Activated naive CD8-positive, alpha-beta T cell treated with anti-CD3 and anti-CD28 coated beads, Interleukin-2, amount 50 U/mL, for 24 hours (primary cell): ENCODE measurements at regions not wholly inside any gene's neighbourhood (a gene's known extent, or its start where the extent isn't known, plus 50 kb on each side); places are given as distances from the start of the nearest gene placed in this dataset.

Source experiments
- ATAC-seq: fragments of 150-1000 bp; cut with Tn5 transposase; one replicate; pipeline ENCODE4 v1.10.0; 2021
- DNase-seq: peaks from one replicate; pipeline ENCODE4 v3.0.0; 2021
- H3K27ac Mint-ChIP-seq: one replicate; pipeline ENCODE4 v1.8.0; 2021; ENCODE audit warnings: mild to moderate bottlenecking, mixed read lengths
- H3K27me3 Mint-ChIP-seq: one replicate; pipeline ENCODE4 v1.8.0; 2021; ENCODE audit warnings: mixed read lengths
- H3K36me3 Mint-ChIP-seq: one replicate; pipeline ENCODE4 v1.8.0; 2021; ENCODE audit warnings: low read depth, mixed read lengths
- H3K4me1 Mint-ChIP-seq: one replicate; pipeline ENCODE4 v1.8.0; 2021; ENCODE audit warnings: mixed read lengths
- H3K4me3 Mint-ChIP-seq: one replicate; pipeline ENCODE4 v1.8.0; 2021; ENCODE audit warnings: mild to moderate bottlenecking, moderate library complexity, mixed read lengths
- H3K9me3 Mint-ChIP-seq: one replicate; pipeline ENCODE4 v1.8.0; 2021; ENCODE audit warnings: mixed read lengths

DNA sequence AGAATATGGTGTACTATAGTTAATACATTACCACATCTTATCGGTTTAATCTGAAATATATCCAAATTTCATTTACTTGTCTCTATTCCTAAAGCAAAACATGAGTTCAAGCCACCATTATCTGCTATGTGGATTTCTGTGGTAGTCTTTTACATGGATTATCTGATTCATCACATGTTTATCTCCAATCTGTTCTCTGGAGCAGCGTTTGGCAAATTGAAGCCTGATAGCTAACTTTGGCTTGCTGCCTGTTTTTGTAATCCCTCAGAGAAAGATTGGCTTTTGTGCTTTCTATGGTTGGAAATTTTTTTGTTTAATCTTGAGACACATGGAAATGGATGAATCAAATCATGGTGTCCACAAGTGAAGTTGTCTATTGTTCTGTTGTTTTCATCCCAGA is 274.3 kb downstream of the JRKL start:
- ATAC-seq (no peak), DNase-seq (no peak)
- H3K4me3 Mint-ChIP-seq = no peak overlapping the region
- H3K27ac Mint-ChIP-seq = no peak overlapping the region
- no peaks in the 10 kb centered on the region for H3K36me3 Mint-ChIP-seq
- no peaks in the 10 kb centered on the region for H3K9me3 Mint-ChIP-seq
- no peaks in the 10 kb centered on the region for H3K4me1 Mint-ChIP-seq
- H3K27me3 Mint-ChIP-seq = no peaks in the 10 kb centered on the region

GRCh38 chr11:96680211-96681018 is 290.6 kb downstream of the JRKL start:
- Mint-ChIP-seq H3K4me3 (no peak overlapping the region), H3K27ac (no peak overlapping the region), H3K9me3 (peaks cover 8% of the 10 kb centered on the region), H3K4me1 (no peaks in the 10 kb centered on the region), H3K27me3 (no peaks in the 10 kb centered on the region), H3K36me3 (no peaks in the 10 kb centered on the region)
- ATAC-seq (no peak), DNase-seq (no peak)

GRCh38 chr11:96681019-96681716 is 291.4 kb downstream of the JRKL start:
- DNase-seq (no peak), ATAC-seq (no peak)
- no peak overlapping the region for H3K27ac Mint-ChIP-seq
- H3K36me3 Mint-ChIP-seq = no peaks in the 10 kb centered on the region
- no peaks in the 10 kb centered on the region for H3K4me1 Mint-ChIP-seq
- no peaks in the 10 kb centered on the region for H3K27me3 Mint-ChIP-seq
- peaks cover 8% of the 10 kb centered on the region for H3K9me3 Mint-ChIP-seq
- no peak overlapping the region for H3K4me3 Mint-ChIP-seq

DNA sequence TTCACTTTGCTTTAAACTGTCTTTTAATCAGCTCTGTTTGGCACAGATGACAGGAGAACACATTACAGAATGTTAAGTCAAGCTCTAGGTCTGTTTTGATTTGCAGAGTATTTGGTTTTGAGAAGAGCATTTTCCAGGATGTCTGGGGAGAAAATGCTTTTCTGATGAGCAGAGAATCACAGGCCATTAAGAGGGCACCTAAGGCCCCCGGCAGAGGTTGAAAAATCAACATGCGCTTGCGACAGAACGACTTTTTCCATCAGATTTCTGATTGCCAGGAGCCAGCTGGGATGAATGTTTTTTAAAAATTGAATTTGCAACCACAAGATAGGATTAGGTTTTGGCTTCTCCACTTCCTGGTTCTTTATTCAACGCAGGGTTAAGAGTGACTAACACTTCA is 304.5 kb downstream of the JRKL start:
- Mint-ChIP-seq H3K4me3 (no peak overlapping the region), H3K9me3 (no peaks in the 10 kb centered on the region), H3K27ac (no peak overlapping the region), H3K4me1 (no peaks in the 10 kb centered on the region), H3K27me3 (no peaks in the 10 kb centered on the region), H3K36me3 (no peaks in the 10 kb centered on the region)
- DNase-seq (no peak), ATAC-seq (no peak)

DNA sequence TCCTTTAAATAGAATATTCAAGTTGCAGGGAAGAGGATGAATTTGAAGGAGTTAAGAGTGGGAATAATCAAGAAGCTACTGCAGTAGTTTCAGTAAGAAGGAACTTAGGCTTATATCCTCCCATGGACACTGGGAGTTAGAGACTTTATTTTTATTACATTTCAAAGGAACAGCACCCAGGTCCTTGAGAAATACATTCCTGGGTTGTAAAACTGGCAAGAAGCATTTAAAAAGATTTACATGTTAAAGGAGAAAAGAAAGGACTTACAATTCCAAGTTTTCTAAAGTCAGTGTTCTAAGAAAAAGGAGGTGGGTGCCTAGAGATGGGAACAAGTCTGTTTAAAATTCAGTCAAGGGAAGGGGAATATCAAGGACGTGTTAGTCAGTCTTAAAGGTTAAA is 306.9 kb downstream of the JRKL start:
- H3K27ac Mint-ChIP-seq = no peak overlapping the region
- ATAC-seq = no peak
- no peaks in the 10 kb centered on the region for H3K4me1 Mint-ChIP-seq
- DNase-seq = no peak
- no peaks in the 10 kb centered on the region for H3K27me3 Mint-ChIP-seq
- no peaks in the 10 kb centered on the region for H3K9me3 Mint-ChIP-seq
- no peak overlapping the region for H3K4me3 Mint-ChIP-seq
- H3K36me3 Mint-ChIP-seq = no peaks in the 10 kb centered on the region

GRCh38 chr11:96697466-96697865 is 307.7 kb downstream of the JRKL start:
- H3K27me3 Mint-ChIP-seq = no peaks in the 10 kb centered on the region
- H3K4me1 Mint-ChIP-seq = no peaks in the 10 kb centered on the region
- no peaks in the 10 kb centered on the region for H3K36me3 Mint-ChIP-seq
- DNase-seq (no peak), ATAC-seq (no peak)
- no peak overlapping the region for H3K27ac Mint-ChIP-seq
- no peak overlapping the region for H3K4me3 Mint-ChIP-seq
- H3K9me3 Mint-ChIP-seq = no peaks in the 10 kb centered on the region

DNA sequence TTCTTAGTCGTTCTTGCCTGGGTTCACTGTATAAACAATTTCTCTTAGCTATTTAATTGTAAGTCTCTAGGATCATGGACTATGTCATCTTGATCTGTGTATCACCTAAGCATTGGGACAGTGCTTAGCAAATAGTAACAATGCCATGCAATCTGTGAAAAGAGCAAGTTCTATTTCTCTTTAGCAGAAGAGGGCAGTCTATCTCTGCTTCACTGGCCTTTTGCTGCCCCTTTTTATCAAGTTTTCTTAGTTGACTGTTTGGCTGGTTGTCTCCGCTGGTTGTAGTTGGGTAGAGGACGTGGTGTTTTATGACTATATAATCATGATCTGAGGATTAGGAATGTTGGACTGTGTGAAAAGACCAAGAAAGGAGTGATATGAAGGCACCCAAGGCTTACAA is 315.0 kb downstream of the JRKL start:
- H3K4me3 Mint-ChIP-seq = no peak overlapping the region
- DNase-seq (no peak), ATAC-seq (no peak)
- no peaks in the 10 kb centered on the region for H3K4me1 Mint-ChIP-seq
- no peaks in the 10 kb centered on the region for H3K9me3 Mint-ChIP-seq
- H3K27ac Mint-ChIP-seq = no peak overlapping the region
- H3K27me3 Mint-ChIP-seq = no peaks in the 10 kb centered on the region
- H3K36me3 Mint-ChIP-seq = no peaks in the 10 kb centered on the region

DNA sequence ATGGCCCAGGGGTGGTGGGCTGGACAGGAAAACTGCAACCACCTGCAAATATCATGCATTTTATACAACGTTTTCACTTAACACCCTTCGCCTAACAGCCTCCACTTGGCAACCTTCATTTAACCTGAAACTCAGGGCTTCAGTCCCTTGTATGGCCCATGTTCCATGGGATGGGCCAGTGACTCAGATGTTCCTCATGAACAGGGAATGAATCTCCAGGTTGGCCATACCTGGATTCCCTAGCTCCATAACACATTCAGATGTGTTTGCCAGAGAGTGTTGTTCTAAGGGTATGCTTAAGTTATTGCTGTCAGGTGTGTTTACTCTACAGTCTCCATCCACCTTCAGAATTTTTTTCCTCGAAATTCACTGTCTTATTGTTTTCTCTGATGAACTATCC is 316.9 kb downstream of the JRKL start:
- Mint-ChIP-seq H3K36me3 (no peaks in the 10 kb centered on the region), H3K27me3 (no peaks in the 10 kb centered on the region), H3K27ac (no peak overlapping the region), H3K4me3 (no peak overlapping the region), H3K9me3 (no peaks in the 10 kb centered on the region), H3K4me1 (no peaks in the 10 kb centered on the region)
- DNase-seq (no peak), ATAC-seq (no peak)

DNA sequence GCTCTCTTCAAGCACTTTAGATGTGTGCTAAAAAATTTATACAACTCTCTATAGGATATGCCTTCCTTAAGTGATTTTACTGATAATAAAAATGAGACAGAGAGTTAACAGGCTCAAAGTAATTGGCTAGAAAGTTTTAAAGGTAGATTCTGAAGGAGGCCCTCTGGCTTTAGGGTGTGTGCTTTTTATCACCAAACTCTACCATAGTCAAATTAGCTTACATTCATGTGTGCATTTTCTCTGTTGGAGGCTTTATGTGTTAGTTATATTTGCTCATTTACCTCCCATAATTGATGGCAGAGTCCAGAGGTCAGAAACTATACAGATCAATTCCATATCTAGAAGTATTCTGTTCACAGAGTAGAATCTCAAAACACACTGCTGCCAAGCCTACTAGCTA is 317.5 kb downstream of the JRKL start:
- no peak for ATAC-seq
- no peak overlapping the region for H3K27ac Mint-ChIP-seq
- H3K36me3 Mint-ChIP-seq = no peaks in the 10 kb centered on the region
- no peaks in the 10 kb centered on the region for H3K27me3 Mint-ChIP-seq
- no peak overlapping the region for H3K4me3 Mint-ChIP-seq
- no peaks in the 10 kb centered on the region for H3K4me1 Mint-ChIP-seq
- no peak for DNase-seq
- H3K9me3 Mint-ChIP-seq = no peaks in the 10 kb centered on the region

DNA sequence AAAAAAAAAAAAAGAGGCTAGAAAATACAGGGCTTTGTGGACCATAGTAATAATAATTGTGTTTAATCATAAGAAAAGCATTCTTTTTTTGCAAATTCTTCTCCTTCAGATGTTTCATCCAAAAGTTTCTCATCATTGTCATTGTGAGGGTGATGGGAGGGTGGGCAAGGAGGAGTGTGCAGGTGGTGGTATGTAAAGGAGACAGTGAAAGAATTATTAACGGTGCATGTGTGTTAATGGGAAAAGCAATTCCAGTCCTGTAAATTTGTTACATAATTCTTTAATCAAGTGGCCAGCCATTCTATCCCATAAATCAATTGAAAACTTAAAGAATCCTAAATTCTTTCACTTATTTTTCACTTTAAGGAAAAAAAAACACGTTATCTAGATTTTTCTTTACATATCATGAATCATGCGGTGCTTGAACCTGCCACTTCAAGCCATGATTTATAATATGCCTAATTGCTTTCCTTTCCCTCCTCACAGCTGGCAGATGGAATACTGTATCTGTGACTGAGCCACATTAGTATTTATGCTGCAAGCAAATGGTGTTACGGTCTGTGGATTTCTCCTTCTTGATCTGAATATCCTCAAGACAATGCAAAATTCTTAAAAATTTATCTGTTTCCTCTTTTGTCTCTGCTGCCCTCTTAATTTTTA is 318.5 kb downstream of the JRKL start:
- Mint-ChIP-seq H3K4me3 (no peak overlapping the region), H3K9me3 (no peaks in the 10 kb centered on the region), H3K27me3 (no peaks in the 10 kb centered on the region), H3K4me1 (no peaks in the 10 kb centered on the region), H3K27ac (no peak overlapping the region), H3K36me3 (no peaks in the 10 kb centered on the region)
- ATAC-seq (no peak), DNase-seq (no peak)

DNA sequence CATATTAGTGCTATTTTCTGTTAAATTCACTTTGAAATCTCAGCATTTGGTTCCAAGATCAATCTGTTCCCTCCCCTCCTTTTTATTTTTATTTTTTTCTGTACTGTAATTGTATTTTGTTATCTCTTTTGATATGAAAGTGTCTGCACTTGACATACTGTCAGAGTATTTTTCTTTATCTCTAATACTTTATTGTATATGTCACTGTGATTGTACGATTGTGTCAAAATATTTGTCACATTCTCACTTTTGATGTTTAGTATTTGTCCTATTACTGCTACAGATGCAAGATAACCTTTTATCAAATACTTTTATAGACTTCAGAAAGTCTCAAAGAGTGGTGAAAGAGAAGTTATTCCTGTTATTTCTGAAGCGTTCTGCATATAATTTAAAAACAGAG is 323.5 kb downstream of the JRKL start:
- no peaks in the 10 kb centered on the region for H3K27me3 Mint-ChIP-seq
- no peak overlapping the region for H3K4me3 Mint-ChIP-seq
- no peaks in the 10 kb centered on the region for H3K4me1 Mint-ChIP-seq
- ATAC-seq (no peak), DNase-seq (no peak)
- no peaks in the 10 kb centered on the region for H3K36me3 Mint-ChIP-seq
- no peak overlapping the region for H3K27ac Mint-ChIP-seq
- H3K9me3 Mint-ChIP-seq = no peaks in the 10 kb centered on the region

- Mint-ChIP-seq H3K4me3 (no peak overlapping the region), H3K36me3 (no peaks in the 10 kb centered on the region), H3K27ac (no peak overlapping the region), H3K27me3 (no peaks in the 10 kb centered on the region), H3K4me1 (no peaks in the 10 kb centered on the region), H3K9me3 (no peaks in the 10 kb centered on the region)
- no peak for ATAC-seq
- DNase-seq = no peak
Observed at GRCh38 chr11:96714689-96715088, 324.9 kb downstream of the JRKL start.

DNA sequence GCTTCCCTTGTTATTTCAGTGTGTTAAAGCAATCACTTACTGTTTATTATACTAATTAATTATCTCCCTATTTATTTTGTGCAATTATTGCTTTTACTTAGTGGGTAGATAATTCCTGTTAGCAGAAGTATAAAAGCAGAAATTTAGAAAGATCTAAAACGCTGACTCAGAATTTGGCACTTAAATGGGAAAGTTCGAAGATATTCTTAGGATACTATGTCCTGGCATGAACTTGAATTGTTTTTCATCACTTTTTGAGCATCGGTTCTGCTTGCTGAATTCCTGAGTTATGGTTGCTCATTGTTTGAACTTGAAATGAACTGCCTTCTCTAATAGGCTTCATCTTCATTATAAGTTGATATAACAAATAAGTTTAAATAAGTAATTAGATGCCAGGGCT is 325.4 kb downstream of the JRKL start:
- ATAC-seq = no peak
- no peaks in the 10 kb centered on the region for H3K27me3 Mint-ChIP-seq
- DNase-seq = no peak
- no peak overlapping the region for H3K4me3 Mint-ChIP-seq
- H3K9me3 Mint-ChIP-seq = no peaks in the 10 kb centered on the region
- H3K36me3 Mint-ChIP-seq = no peaks in the 10 kb centered on the region
- no peak overlapping the region for H3K27ac Mint-ChIP-seq
- H3K4me1 Mint-ChIP-seq = no peaks in the 10 kb centered on the region

DNA sequence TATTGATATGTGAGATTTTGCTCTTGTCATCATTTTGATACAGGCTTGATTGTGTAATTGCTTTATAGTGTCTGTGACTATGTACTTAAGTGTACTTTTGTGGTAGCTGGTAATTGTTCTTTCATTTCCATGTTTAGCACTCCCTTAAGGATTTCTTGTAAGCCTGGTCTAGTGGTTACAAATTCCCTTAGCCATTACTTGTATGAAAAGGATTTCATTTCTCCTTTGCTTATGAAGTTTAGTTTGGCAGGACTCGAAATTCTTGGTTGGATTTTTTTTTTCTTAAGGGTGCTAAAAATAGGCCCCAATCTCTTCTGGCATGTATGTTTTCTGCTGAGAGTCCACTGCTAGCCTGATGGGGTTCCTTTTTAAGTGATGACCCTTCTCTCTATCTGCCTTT is 346.8 kb downstream of the JRKL start:
- Mint-ChIP-seq H3K4me1 (no peaks in the 10 kb centered on the region), H3K27me3 (no peaks in the 10 kb centered on the region), H3K36me3 (no peaks in the 10 kb centered on the region), H3K4me3 (no peak overlapping the region), H3K27ac (no peak overlapping the region), H3K9me3 (peaks cover 4% of the 10 kb centered on the region)
- ATAC-seq (no peak), DNase-seq (no peak)

- Mint-ChIP-seq H3K36me3 (no peaks in the 10 kb centered on the region), H3K4me3 (no peak overlapping the region), H3K27ac (no peak overlapping the region), H3K9me3 (peaks cover 4% of the 10 kb centered on the region), H3K27me3 (no peaks in the 10 kb centered on the region), H3K4me1 (no peaks in the 10 kb centered on the region)
- DNase-seq (no peak), ATAC-seq (no peak)
Observed at GRCh38 chr11:96738311-96738710, 348.5 kb downstream of the JRKL start.
